Peyer's patch (tissue), 4 donors: ENCODE measurements at regions not wholly inside any gene's neighbourhood (a gene's known extent, or its start where the extent isn't known, plus 50 kb on each side); places are given as distances from the start of the nearest gene placed in this dataset.

Source experiments
- DNase-seq, 3 donors: peaks; one replicate each; pipeline ENCODE4 v3.0.0-alpha.2; 2017 to 2019
- H3K27ac ChIP-seq, 4 donors: fragments of 200-600 bp; sonication (generic); one replicate each; pipeline ENCODE4 v1.5.1; 2016 to 2019
- H3K27me3 ChIP-seq, 2 donors: fragments of 200-600 bp; sonication (generic); one replicate each; pipeline ENCODE4 v1.5.1; 2019
- H3K36me3 ChIP-seq, 3 donors: fragments of 200-600 bp; sonication (generic); one replicate each; pipeline ENCODE4 v1.5.1; 2016 to 2019
- H3K4me1 ChIP-seq, 4 donors: fragments of 200-600 bp; sonication (generic); one replicate each; pipeline ENCODE4 v1.5.1; 2016 to 2019
- H3K4me3 ChIP-seq, 4 donors: fragments of 200-600 bp; sonication (generic); 1 replicate in 3 of 4; 2 replicates in 1 of 4; pipeline ENCODE4 v1.5.1; 2016 to 2019; ENCODE audit warnings: mild to moderate bottlenecking in 1 of 4
- H3K9me3 ChIP-seq, 4 donors: fragments of 200-600 bp; sonication (generic); one replicate each; pipeline ENCODE4 v1.5.1; 2016 to 2019; ENCODE audit warnings: mild to moderate bottlenecking in 1 of 4
- CTCF ChIP-seq, 6 experiments: fragments of 450-650 bp in 4 of 6; fragments of 200-600 bp in 2 of 6; sonication (generic) in 1 of 6; IDR thresholded peaks; one replicate each; pipeline ENCODE4 v1.5.1; 2017 to 2019; ENCODE audit warnings: antibody characterized with exemption in 6 of 6, mild to moderate bottlenecking in 3 of 6, moderate library complexity in 1 of 6
- POLR2A ChIP-seq, 2 donors: fragments of 450-650 bp; IDR thresholded peaks; one replicate each; pipeline ENCODE4 v1.5.1; 2017; ENCODE audit warnings: antibody characterized with exemption in 2 of 2, mild to moderate bottlenecking in 2 of 2, moderate library complexity in 2 of 2

GRCh38 chr9:75431375-75431774 is 343.1 kb downstream of the OSTF1 start:
- Histone ChIP-seq H3K36me3 (no peaks in the 10 kb centered on the region), H3K27me3 (no peaks in the 10 kb centered on the region), H3K4me3 (no peak overlapping the region), H3K27ac (no peak overlapping the region), H3K4me1 (peaks cover 0 to 6% (median 0%) of the 10 kb centered on the region in 4 donors), H3K9me3 (no peaks in the 10 kb centered on the region)
- DNase-seq = no peak
- TF ChIP-seq CTCF (IDR thresholded peaks at IDR 0.05) (no peak), POLR2A (IDR thresholded peaks at IDR 0.05) (no peak)

GRCh38 chr9:75432386-75432785 is 344.1 kb downstream of the OSTF1 start:
- TF ChIP-seq CTCF (IDR thresholded peaks at IDR 0.05) = no peak
- TF ChIP-seq POLR2A (IDR thresholded peaks at IDR 0.05) = no peak
- Histone ChIP-seq H3K9me3 (no peaks in the 10 kb centered on the region), H3K4me1 (peaks cover 0 to 6% (median 0%) of the 10 kb centered on the region in 4 donors), H3K36me3 (no peaks in the 10 kb centered on the region), H3K27me3 (no peaks in the 10 kb centered on the region), H3K27ac (peak overlapping the region in 1 of 4 donors; percentile 27), H3K4me3 (no peak overlapping the region)
- DNase-seq = no peak

GRCh38 chr9:75432888-75433287 is 344.6 kb downstream of the OSTF1 start:
- DNase-seq = no peak
- Histone ChIP-seq H3K4me3 (no peak overlapping the region), H3K4me1 (peaks cover 0 to 6% (median 0%) of the 10 kb centered on the region in 4 donors), H3K27me3 (no peaks in the 10 kb centered on the region), H3K36me3 (no peaks in the 10 kb centered on the region), H3K9me3 (no peaks in the 10 kb centered on the region), H3K27ac (peak overlapping the region in 1 of 4 donors; percentile 27)
- no peak for TF ChIP-seq POLR2A (IDR thresholded peaks at IDR 0.05)
- no peak for TF ChIP-seq CTCF (IDR thresholded peaks at IDR 0.05)

- Histone ChIP-seq H3K4me3 (no peak overlapping the region), H3K4me1 (no peaks in the 10 kb centered on the region), H3K9me3 (no peaks in the 10 kb centered on the region), H3K27ac (no peak overlapping the region), H3K36me3 (no peaks in the 10 kb centered on the region), H3K27me3 (no peaks in the 10 kb centered on the region)
- DNase-seq = no peak
- TF ChIP-seq POLR2A (IDR thresholded peaks at IDR 0.05) = no peak
- no peak for TF ChIP-seq CTCF (IDR thresholded peaks at IDR 0.05)
Observed at GRCh38 chr9:75438716-75439115, 350.4 kb downstream of the OSTF1 start.

DNA sequence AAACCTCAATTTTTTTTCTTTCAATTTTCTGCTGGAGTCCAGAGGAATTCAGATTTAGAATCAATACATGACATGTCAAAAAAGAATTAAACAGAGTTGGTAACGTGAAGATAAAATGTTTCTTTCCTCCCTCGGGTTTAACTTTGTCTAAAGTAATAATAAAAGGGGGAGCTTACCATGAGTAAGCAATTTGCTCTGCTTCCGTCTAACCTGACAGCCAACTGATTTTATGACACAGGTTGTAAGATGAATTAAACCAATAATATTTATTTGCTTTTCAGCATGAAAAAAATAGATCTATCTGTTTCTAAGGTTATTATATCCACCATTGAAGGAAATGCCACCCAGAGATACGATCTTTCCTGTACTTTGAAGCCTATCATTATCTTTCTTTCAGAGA is 352.6 kb downstream of the OSTF1 start:
- Histone ChIP-seq H3K4me1 (no peaks in the 10 kb centered on the region), H3K4me3 (no peak overlapping the region), H3K27me3 (no peaks in the 10 kb centered on the region), H3K36me3 (no peaks in the 10 kb centered on the region), H3K9me3 (no peaks in the 10 kb centered on the region), H3K27ac (peak overlapping the region in 1 of 4 donors; percentile 21)
- no peak for DNase-seq
- TF ChIP-seq POLR2A (IDR thresholded peaks at IDR 0.05) = no peak
- no peak for TF ChIP-seq CTCF (IDR thresholded peaks at IDR 0.05)

DNA sequence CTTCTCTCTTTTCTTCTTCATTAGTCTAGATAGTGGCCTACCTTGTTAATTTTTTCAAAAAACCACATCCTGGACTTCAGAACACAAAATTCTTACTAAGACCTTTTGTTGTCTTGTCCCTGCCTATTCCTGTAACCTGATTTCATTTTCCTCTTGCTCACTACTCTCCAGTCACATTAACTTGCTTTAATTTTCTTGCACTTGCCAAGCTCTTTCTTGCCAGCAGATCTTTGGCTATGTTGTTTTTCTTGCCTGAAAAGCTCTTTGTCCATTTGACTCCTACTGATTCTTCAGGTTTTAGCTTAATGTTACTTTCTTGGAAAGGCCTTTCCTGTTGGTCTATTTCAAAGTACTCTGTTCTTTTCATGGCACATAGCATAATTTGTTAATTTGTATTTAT is 356.8 kb downstream of the OSTF1 start:
- no peak for TF ChIP-seq POLR2A (IDR thresholded peaks at IDR 0.05)
- TF ChIP-seq CTCF (IDR thresholded peaks at IDR 0.05) = no peak
- H3K27me3 ChIP-seq = no peaks in the 10 kb centered on the region
- no peak overlapping the region for H3K4me3 ChIP-seq
- no peak overlapping the region for H3K27ac ChIP-seq
- H3K4me1 ChIP-seq = peaks cover 0 to 3% (median 0%) of the 10 kb centered on the region in 4 donors
- DNase-seq = no peak
- H3K9me3 ChIP-seq = no peaks in the 10 kb centered on the region
- no peaks in the 10 kb centered on the region for H3K36me3 ChIP-seq
